ENCODE measurements at regions not wholly inside any gene's neighbourhood (a gene's known extent, or its start where the extent isn't known, plus 50 kb on each side); places are given as distances from the start of the nearest gene placed in this dataset.

- TF ChIP-seq CTCF (IDR thresholded peaks at IDR 0.05; ENCODE audit: low read depth, low read length): no peak
Observed at GRCh38 chr15:39291690-39292089, 289.2 kb upstream of the THBS1 start.

GRCh38 chr15:39296955-39297354, 283.9 kb upstream of the THBS1 start:
- no peak for DNase-seq (ENCODE audit: low read depth in 2 of 2)
- no peak overlapping the region for H3K4me3 ChIP-seq (replicated peaks in 1 of 2; ENCODE audit: low read depth in 2 of 2, low read length in 2 of 2)
- TF ChIP-seq CTCF (IDR thresholded peaks at IDR 0.05; ENCODE audit: low read depth, low read length): no peak

More at GRCh38 chr15:39291690-39292089, 289.2 kb upstream of the THBS1 start:
- no peak overlapping the region for H3K4me3 ChIP-seq (replicated peaks in 1 of 2; ENCODE audit: low read depth in 2 of 2, low read length in 2 of 2)
- DNase-seq (ENCODE audit: low read depth in 2 of 2): no peak

GRCh38 chr15:39298271-39298962, 282.5 kb upstream of the THBS1 start:
- TF ChIP-seq CTCF (IDR thresholded peaks at IDR 0.05; ENCODE audit: low read depth, low read length): no peak
- DNase-seq (ENCODE audit: low read depth in 2 of 2): no peak
- no peak overlapping the region for H3K4me3 ChIP-seq (replicated peaks in 1 of 2; ENCODE audit: low read depth in 2 of 2, low read length in 2 of 2)

- no peak for TF ChIP-seq CTCF (IDR thresholded peaks at IDR 0.05; ENCODE audit: low read depth, low read length)
- DNase-seq (ENCODE audit: low read depth in 2 of 2): peak in 1 of 2 donors; percentile 51
- H3K4me3 ChIP-seq (replicated peaks in 1 of 2; ENCODE audit: low read depth in 2 of 2, low read length in 2 of 2): no peak overlapping the region
Observed at GRCh38 chr15:39299486-39300267, 281.2 kb upstream of the THBS1 start.

GRCh38 chr15:39300451-39301153, 280.3 kb upstream of the THBS1 start:
- H3K4me3 ChIP-seq (replicated peaks in 1 of 2; ENCODE audit: low read depth in 2 of 2, low read length in 2 of 2): no peak overlapping the region
- TF ChIP-seq CTCF (IDR thresholded peaks at IDR 0.05; ENCODE audit: low read depth, low read length): no peak
- DNase-seq (ENCODE audit: low read depth in 2 of 2): peak; percentile 43 to 86

- no peak overlapping the region for H3K4me3 ChIP-seq (replicated peaks in 1 of 2; ENCODE audit: low read depth in 2 of 2, low read length in 2 of 2)
- no peak for TF ChIP-seq CTCF (IDR thresholded peaks at IDR 0.05; ENCODE audit: low read depth, low read length)
- DNase-seq (ENCODE audit: low read depth in 2 of 2): peak; percentile 82 to 92
Observed at GRCh38 chr15:39301589-39301999, 279.3 kb upstream of the THBS1 start.

Data from cardiac fibroblast (primary cell).